IPS-NIHi7 (cell line): ENCODE measurements at regions not wholly inside any gene's neighbourhood (a gene's known extent, or its start where the extent isn't known, plus 50 kb on each side); places are given as distances from the start of the nearest gene placed in this dataset.
"Not testable (repeated sequence)": the region's sequence is repeated elsewhere in the genome, so short reads cannot be mapped to it uniquely, and the experiment has no call there.

Experiments
- DNase-seq: peaks from one replicate; pipeline ENCODE4 v3.0.0; 2012; ENCODE audit warnings: mixed read lengths; ENCODE audit errors: extremely low spot score

DNA sequence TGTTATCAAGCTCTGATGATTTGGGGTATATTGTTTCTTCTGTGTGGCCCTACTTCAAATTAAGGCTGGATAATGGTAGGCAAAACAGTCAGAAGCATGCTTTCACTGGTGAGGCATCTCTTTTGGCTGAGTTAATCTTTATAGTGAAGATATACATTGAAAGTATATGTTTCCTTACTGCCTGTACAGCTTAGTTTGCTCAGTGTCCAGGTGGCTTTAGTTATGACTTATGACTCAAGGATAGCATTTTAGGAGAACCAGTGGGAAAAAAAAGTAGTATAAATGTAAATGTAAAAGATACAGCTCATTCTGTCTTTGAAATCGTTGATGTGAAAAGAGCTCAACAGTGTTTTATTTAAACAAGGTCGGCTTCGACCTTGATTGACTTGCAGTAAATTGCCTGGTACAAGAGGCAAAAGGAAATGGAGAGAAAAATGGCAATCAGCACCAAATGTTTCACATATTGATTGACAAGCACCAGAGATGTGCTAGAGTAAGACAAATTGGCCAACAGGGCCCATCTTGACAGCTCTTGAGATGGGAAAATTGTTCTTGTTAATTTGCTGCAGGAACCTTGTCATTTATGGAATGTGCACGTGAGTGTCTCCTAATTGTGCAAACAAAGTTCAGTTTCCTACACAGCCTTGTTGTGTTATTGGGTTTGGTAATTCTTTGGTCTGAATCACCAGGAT lies 447.4 kb upstream of the WWC1 start:
- no peak for DNase-seq

DNA sequence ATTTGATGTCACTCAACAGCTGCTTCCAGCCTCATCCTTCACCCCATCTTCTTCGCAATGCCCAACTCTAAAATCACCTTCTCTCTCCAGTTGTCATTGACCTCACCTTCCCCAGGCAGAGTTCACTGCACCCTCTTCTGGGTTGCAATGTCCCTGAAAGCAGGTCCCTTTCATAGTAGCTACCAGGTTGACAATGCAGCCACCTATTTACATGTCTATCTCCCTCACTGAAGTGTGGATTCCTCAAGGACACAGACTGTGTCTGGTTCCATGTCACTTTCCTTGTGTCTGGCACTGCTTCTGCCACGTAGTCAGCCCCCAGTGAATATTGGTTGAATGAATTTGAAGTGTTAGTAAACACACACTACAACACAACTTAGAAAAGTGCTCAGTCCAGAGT lies 445.5 kb upstream of the WWC1 start:
- DNase-seq: no peak

DNA sequence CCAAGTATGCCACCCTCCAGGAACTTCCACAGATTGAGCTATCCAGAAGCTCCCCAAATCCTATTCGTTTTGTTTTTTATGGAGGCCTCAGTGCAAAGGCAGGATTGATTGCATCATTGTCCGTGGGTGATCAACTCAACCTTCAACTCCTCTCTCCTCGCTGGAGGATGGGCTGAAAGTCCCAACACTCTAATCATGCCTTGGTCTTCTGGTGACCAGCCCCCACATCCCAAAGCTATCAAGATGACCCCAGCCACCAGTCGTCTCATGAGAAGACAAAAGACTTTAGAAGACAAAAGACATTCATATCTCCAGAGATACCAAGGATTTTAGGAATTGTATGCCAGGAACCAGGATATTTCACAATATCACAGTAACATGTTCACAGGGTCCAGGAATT lies 441.6 kb upstream of the WWC1 start:
- DNase-seq: no peak

DNA sequence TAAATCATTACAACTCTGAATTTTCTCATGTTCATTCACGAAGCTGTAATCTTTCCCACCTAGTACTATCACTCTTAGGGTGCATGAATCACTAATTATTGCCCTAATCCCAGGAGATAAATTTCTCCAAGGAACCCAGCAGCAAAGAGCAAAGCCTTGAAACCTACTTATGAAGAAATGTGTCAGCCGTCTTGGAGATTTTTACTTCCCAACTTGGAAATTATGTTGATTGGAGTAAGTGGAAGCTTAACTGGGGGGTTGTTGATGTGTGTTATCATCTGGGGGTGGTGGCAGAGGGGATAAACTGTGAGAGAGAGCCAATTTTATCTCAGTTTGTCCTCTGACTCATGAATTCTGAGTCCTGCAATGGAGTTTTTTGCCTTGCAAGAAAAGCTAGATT lies 440.5 kb upstream of the WWC1 start:
- DNase-seq: no peak

DNA sequence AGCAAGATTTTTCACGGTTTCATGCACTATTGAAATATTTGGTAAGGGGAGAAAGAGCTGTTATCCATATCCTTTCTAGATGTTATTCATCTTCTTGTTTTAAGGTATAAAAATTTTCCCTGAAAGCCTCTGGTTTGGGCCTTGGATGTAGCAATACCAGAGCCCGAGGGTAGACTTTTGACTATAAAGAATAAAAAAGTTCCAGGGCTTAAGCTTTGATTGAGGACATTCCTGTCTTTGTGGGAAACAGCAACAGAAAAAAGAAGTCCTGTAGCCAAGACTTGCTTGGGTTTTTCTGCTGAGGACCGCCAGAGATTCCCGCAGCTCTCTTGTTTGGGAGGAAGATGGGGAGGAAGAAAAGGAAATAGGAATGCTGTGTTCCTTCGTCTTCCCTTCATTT lies 440.0 kb upstream of the WWC1 start:
- no peak for DNase-seq

DNA sequence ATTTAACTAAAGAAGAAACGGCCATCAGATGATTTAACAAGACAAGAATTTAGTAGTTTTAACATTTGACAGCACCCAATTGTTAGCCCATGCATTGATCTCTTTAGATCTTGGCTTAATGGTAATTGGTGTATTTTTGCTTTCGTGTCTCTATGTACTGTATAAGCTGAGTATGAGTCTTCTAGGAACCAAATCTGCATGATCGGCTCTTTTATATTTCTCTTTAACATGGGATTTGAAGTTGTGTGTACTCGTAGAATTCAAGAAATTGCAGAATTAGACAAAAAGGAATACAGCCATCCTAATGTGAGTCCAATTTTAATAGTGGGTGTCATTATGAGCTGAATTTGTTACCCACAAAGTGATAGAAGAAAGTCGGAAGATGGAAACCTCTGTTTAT lies 438.9 kb upstream of the WWC1 start:
- DNase-seq: no peak

DNA sequence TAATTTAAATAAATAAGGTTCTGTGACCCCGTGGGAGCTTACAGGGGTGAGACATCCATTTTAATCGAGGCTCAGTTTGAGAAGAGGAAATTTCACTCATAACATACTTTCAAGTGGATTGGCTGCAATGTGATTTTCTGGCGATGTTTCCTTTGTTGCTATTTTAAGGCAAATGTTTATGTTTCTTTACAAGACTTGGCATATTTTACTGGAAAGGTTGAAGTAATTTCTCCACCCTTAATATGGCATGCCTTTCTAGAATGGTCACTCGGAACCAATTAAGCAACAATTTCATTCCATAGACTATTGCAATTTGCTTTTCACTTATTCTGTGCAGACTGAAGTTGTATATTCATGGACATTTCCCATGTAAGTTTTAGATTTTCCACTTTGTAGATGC lies 438.0 kb upstream of the WWC1 start:
- no peak for DNase-seq

DNA sequence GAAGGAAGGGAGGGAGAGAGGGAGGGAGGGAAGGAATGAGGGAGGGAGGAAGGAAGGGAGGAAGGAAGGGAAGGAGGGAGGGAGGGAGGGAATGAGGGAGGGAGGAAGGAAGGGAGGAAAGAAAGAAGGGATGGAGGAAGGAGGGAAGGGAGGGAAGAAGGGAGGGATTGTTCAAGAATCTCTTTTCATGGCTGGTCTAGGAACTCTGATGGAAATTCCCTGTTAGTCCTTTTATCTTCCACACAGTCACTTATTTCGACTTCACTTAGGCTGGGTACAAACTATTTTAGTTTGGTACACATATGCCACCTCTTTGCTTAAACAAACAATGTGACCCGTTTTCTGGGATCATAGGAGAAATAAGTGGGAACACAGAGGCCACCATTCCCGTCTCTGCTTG lies 435.6 kb upstream of the WWC1 start:
- no peak for DNase-seq

DNA sequence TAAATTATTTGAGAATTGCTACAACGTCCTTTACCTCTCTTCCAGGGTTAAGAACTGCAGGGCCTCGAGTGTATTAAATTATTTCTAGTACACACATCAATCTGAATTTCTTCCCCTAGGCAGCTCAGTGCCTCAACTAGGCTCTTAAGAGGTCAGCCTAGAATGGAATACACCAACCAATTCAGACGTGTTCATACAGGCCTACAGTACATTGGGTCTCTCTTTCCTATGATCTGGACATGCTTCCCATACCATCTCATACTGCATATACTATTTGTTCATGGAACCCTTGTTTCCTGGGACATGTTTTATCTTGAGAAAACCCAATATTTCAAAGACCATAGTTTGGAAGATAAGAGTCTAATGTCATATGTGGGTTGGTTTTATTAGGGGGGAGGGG lies 434.1 kb upstream of the WWC1 start:
- DNase-seq: no peak

DNA sequence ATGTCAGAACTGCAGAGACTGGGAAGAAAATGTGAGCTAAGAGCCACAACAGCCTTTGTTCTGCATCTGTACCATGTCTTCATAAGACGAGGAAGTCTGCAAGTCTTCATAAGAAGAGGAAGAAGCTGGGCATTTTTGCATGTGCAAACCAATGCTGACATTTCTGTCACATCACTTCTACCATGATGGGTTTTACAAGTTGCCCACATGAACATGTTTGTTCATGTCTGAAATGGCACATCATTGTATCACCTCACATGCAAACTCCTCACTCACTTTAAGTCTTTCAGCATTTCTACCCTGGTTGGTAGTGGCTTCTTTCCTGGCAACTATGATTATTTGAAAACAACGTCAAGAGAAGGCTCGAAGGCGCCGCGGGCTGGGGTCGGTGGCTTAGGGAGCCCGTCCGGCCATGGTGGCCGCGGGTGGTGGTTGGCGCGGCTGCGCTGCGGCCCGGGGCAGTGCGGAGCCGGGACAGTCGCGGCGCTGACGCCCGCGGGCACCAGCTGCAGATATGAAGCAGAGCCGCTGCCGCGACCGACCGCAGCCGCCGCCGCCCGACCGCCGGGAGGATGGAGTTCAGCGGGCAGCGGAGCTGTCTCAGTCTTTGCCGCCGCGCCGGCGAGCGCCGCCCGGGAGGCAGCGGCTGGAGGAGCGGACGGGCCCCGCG lies 433.1 kb upstream of the WWC1 start:
- DNase-seq: not testable (repeated sequence)

DNA sequence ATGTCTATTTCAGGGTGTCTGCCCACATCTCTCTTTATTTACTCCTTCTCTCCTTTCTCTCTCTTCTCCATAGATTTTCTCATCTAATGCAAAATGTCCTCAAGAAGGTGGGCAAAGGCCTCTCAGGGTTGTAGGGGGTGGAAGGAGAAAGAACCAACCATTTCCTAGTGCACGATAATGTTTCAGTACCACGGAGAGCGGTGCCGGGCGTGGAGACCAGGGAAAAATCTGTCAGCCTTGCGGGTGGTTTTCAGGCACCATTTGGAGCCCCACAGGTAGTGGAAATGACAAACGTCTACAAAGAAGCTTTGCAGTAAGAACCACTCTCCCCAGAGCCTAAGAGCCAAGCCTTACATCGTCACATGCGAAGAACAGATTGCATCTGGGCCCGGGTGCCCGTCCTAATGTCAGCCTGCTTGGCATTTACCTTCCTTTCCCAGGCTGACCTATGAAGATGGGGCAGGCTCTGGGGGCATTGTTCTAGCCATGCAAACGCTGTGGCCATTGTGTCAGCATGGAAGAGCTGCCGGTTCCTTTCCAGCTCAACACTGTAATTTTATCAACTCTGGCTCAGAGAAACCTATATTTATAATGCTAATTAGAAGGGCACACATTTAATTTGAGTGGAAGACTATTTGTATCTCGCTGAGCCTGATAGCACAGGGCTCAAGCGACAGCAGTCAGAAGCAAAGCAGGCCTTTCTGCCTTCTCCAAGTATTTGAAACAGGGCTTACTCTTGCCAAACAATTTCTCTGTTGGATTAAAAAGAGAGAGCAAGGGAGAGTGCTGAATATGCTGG lies 430.1 kb upstream of the WWC1 start:
- peak; percentile 70 for DNase-seq

DNA sequence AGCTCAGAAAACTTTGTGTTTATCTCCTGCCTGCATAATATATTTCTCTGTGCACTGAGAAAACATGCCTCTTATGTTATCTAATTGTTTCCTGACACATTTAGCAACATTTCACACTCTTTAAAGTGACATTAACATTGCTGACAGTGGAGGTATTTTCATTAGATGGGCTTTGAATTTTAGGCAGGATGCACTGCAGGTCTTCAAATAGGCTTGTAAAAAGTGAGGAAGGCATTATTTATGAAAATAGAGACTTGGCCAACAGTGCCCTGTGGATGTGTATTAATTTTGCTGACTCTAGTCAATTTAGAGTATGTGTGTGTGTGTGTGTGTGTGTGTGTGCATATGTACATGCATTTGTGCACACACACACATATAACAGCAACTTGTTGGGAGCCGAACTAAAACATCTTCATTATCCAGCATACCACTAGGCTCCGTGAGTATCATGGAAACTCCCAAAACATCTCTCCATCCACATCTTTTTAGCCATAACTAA lies 429.5 kb upstream of the WWC1 start:
- DNase-seq: no peak

DNA sequence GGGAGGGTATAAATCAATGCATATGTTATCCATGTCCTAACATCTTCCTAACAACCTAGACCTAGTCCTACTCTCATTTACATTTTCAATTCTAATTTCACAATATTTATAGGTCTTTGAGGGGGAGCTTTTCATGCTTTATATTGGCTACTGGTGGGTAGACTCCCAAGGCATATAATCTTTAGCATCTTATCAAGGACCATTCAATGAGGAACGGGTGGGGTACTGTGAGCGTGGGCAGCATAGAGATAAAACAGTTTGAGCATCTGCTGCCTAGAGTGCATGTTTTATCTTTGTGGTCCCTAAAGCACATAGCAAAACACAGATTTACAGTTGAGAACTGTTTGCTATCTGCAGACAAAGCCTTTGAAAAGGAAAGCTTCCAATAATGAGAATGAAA lies 427.6 kb upstream of the WWC1 start:
- no peak for DNase-seq

DNA sequence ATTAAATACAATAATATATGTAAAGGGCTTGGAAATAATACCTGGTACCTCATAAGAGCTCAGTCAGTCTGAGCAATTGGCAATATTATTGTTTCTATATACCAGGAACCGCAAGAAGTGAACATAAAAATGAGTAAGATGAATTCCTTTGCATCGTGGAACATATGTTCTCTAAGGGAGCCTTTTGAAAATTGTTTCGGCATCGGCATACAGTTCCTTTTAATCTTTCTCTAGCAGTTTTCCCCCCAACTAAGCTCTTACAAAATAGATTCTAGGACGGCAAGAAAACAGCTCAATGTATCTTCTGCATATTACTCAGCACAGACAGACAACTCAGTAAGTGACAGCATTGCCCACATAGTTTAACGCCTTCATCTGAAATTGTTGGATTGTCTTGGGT lies 426.6 kb upstream of the WWC1 start:
- no peak for DNase-seq

DNA sequence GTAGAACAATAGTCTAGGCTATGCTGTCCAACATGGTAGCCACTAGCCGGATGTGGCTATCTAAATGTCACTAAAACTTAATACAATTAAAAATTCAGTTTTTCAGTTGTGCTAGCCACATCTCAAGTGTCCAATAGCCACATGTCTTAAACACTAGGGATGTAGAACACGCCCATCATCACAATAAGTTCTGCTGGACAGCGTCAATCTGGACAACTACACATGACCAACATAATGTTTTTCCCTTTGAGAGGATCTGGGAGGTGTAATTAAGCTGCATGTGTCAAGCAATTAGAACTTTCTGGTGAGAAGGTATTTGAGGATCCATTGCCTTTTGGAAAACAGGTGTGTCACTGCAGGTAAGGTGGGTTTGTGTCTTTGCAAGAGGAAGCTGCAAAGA lies 424.6 kb upstream of the WWC1 start:
- no peak for DNase-seq

DNA sequence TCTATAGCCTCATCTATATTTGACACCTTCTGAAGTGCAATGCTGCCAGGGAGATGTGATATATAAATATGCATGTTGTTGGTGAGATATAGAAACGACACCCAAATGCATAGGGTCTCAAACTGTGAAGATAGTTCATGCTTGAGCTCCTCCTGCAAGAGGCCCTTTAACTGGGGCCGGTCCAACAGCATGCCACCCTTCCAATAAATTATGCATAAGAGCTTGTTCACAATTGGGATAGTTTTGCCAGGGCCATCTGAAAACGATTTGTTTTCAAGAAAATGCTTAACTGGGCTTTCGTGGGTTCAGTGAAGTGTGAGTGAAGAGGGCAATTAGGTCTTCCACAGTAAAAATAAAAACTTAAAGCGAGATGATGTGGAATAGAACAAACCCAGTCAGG lies 424.2 kb upstream of the WWC1 start:
- DNase-seq: no peak

DNA sequence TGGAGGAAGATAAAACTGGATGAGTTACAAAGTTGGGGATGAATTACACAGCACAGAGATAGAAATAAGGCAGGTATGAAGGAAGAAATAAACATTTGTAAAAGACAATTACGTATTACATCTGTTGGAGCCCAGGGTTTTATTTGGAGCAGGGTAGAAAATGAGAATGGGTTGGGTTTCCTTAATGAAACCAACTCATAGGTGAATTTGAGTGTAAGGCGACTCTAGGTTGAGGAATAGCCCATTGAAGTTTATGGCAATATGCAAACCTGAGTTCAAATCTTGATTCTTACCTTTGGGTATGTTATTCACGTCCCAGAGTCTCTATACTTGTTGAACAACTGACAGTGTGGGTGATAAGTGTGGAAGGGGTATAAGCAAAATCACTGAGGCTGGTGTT lies 422.3 kb upstream of the WWC1 start:
- DNase-seq: no peak

DNA sequence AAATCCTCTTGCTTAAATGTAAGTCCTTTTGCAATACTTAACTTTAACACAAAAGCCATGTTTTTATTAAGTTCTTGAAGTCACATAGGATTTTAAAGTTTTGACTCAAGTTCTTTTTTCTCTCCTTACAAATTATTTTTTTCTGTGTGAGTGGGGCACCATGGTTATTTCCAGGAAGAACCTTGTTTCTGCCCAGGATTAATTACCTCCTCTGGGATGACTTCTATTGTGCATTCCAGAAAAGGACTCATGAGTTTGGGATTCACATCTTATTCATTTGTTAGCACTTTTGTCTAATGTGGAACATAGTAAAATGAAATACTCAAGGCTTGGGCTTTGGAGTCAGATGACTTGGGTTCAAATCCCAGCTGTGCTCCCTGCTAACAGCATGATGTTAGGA lies 421.4 kb upstream of the WWC1 start:
- no peak for DNase-seq

DNA sequence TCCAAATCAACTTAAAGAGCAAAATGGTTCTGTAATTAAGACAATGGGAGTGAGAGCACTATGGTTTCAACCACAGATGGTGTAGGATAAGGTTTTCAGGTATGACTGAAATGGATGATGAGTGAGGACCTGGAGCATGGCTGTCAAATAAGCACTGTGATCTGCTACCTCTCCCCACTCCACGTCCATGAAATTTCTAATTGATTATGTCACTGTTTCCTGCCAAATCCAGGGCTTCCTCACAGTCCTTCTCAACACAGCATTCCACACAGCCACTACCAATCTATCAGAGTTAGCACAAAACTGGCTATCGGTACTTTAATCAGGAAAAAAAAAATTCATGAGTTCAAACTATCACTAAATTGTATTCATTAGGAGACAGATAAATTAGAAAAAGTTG lies 420.4 kb upstream of the WWC1 start:
- DNase-seq: no peak

DNA sequence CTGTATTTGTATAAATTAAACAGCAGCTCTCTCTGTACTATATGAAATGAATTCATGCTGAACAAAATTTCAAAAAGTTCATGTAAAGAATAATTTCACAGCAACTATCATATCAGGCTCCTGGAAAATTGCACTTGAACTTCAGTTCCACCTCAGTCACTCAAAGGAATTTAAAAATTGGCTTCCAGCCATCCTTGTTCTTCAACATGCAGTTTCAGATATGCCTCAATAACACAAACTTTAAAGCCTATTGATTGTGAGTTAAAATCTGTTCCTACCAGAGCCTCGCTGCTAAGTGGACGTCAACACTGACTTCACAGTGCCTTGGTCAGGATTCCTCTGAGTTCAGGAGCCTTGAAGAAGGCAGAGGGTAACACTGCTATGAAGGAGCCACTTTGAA lies 418.7 kb upstream of the WWC1 start:
- DNase-seq: no peak

DNA sequence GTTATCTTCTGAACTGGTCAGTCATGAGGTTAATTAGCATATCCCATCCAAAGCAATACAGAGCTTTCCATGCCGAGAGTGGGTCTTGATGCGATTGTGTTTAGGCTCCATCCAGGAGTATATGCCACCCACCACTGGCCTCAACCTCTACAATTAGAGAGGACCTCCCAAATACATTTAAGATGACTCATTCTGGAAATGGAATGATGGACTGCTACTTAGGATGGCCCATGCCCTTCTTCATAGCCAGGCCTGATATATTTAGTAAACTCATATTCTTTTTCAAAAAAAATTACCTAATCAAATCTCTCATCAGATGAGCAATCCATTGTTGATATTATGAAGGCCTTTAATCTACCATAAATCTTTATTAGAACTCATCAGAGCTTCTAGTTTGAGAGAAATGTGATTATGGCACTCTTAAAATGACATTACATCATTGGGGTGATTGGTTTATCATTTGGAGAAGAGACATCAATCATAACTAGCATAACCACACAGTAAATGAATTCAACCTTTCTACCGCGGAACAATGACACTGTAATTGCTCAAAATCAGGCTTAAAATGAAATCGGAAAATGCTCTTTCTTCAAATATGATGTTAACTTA lies 414.2 kb upstream of the WWC1 start:
- no peak for DNase-seq

DNA sequence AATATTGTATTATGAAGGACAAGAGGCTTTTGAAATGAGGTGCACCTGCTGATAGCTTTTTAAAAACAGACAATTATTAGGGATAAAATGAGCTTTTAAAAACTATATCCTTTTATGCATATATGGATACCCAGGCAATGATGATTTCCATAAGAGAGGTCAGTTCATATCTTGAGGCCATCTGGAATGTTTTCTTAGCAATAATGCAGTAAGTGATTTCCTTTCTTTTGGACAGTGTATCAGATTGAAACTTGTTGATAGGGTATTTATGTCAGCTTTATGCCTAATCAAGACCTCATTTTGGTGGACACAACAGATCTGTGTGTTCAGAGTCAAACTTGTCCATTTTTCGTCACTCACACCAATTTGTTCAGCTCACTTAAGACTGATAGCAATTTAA lies 413.5 kb upstream of the WWC1 start:
- no peak for DNase-seq

DNA sequence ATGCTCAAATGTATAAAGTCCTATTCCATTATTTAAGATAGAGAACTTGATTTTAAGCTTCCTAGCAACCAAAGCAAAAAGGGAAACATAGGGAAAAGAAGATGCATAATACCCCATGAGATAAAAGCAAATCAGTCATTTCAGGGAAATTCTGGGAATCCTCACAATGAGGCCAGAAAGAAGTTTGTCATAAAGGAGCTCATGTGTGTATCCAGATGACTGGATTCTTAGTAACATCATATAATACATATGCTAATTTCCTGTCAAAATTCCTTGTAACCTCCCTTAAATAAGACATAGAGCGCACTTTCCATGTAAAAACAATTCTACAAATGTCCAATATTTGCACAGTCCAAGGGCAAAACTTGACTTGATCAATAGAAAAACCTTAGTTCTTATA lies 411.0 kb upstream of the WWC1 start:
- no peak for DNase-seq
